ENCODE measurements at regions not wholly inside any gene's neighbourhood (a gene's known extent, or its start where the extent isn't known, plus 50 kb on each side); places are given as distances from the start of the nearest gene placed in this dataset.
"Not testable (repeated sequence)": the region's sequence is repeated elsewhere in the genome, so short reads cannot be mapped to it uniquely, and the experiment has no call there.

DNA sequence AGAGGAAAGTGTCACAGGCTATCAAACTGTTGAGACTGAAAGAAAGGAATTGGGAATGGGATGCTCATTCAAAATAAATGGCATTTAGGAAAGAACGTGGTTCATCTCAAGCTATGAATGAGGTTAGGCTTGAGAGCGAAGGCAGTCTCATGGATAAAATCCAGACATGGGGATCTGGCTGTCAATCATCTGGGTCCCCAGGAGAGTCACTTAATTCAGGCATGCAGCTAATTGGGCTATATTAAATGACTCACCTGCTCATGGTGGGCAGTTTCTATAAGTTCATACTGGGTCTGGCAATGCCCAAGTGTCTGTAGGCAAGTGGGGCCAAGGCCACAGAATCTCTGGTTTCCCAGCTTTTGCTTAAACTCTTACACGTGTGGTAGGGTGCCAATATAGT, 286.5 kb upstream of the SEMA6A start:
- no peak for DNase-seq

DNA sequence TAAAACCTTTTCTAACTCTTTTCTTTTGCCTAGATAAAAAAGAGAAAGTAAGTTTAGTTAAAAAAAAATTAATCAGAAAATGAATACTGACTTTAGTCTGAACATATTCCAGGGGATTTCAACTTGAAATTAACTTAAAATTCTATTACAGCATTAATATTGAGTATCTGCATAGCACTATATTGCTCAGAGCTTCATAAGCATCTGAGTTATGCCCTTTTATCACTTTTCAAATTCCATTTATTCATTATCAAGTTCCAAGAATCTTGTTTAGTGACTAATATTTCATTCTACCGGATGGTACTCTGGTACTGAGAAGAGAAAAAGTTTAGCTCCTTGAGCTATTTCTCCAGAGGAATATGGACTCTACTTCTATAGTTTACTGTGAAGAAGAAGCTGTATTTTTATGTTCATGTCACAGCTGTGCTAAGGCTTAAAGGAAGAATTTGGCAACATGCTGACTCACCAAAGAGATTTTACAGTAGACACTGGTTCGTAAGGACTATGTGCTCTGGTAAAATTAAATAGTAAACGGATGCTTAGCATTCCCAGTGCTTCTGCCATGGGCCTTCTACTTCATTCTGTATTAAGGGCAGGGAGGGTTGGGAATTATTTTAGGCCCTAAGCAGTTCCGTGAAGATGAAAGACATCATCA, 285.2 kb upstream of the SEMA6A start:
- DNase-seq: no peak

DNA sequence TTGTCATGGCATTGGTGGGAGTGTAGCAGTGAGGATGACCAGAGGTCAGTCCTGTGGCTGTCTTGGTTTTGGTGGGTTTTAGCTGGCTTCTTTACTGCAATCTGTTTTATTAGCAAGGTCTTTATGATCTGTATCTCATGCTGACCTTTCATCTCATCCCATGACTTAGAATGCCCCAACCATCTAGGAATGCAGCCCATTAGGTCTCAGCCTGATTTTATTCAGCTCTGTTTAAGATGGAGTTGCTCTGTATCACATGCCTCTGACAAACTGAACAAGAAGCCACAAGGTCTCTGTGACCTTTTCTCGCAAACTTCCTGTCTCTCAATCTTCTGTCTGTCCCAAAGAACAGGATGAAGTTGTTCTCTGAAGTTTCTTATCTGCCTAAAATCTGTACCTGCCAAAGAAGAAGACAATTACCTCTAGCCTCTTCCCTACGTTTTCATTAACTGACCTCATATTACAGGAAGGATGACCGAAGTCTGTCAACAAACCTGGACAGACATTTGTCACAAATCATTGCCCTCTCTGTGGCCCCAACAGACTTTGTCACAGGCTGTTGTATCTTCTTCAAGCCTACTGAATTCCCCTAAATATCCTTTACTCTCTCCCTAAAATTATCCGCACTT, 284.2 kb upstream of the SEMA6A start:
- DNase-seq: no peak

DNA sequence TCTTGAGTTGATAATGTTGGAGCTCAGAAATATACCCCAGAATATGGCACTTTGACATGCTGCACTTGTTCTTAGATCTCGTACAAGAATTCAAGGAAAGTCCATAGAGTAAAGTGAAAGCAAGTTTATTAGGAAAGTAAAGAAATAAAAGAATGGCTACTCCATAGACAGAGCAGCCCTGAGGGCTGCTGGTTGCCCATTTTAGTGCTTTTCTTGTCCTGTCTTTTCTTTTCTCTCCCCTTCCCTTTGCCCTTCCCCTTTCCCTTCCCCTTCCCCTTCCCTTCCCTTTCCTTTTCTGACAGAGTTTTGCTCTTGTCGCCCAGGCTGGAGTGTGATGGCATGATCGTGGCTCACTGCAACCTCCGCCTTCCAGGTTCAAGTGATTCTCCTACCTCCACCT, 283.4 kb upstream of the SEMA6A start:
- not testable (repeated sequence) for DNase-seq

- DNase-seq: no peak
These were observed 281.6 kb upstream of the SEMA6A start for GRCh38 chr5:116856271-116856670.

DNA sequence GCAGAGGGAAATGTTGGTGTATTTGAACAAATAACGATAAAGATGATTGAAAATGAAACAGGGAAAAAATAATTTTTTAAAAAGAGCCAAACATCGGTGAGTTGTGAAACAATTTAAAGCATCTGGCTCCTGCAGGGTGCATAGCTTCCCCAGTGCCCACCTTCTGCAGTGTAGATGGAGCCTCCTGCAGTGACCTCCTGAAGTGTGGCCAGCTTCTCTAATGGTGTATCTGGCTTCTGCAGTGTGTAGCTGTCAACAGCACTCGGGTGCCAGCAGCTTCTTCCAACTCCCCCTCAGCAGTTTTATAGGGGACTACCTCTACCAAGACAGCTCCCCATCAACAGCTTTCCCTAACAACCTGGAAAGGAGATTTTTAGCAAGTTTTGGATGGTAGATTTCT, 279.4 kb upstream of the SEMA6A start:
- no peak for DNase-seq

DNA sequence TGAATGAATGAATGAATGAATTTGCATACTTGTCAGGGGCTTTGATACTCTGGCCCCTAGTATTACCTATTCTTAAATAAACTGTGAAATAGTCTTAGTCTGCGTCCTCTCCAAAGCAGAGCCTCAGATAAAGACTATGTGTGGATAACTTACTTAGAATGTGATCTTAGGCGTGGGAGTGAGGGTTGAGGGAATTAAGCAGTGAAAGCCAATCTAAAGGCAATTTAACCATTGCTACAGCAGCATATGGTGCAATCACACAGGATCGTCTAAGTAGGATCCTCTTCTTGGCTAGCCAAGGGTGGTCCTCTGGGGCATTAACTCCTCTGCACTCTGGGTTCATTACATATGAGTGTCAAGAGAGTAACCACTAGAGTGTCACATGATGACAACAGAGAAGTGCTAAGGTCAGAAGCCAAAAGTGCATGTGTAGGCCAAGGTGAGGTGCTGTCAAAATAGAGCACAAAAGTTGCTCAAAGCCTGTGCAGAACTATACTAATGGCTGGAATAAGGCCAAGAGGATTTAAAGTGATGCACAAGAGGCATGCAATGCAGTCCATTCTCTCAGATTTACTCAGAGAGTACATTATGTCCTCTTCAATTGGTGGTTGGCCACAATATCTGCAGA, 274.4 kb upstream of the SEMA6A start:
- no peak for DNase-seq

- DNase-seq: no peak
These were observed 273.3 kb upstream of the SEMA6A start for GRCh38 chr5:116847960-116848359.

GRCh38 chr5:116844015-116844414, 269.4 kb upstream of the SEMA6A start:
- DNase-seq: no peak

DNA sequence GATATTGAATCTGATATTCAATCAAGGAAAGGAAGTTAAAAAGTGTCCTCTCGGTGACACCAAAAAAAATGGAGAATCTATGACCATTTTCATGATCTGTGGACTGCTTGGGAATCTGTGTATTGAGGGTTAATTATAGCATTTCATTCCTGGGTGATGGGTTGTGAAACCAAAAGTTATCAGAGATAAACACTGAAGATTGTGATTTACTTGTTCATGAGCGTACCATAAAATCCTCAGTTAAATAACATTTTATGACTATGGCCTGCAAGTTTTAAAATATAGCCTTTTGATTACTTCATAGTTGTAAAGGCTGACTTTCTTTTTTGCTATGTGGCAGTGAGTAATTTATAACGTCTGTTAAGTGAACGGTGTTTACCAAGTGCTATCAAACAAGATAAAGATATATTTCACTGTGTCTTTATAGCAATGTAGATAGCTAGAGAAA, 267.9 kb upstream of the SEMA6A start:
- no peak for DNase-seq

GRCh38 chr5:116841734-116842133, 267.1 kb upstream of the SEMA6A start:
- no peak for DNase-seq

GRCh38 chr5:116838011-116838536, 263.5 kb upstream of the SEMA6A start:
- DNase-seq: no peak

DNA sequence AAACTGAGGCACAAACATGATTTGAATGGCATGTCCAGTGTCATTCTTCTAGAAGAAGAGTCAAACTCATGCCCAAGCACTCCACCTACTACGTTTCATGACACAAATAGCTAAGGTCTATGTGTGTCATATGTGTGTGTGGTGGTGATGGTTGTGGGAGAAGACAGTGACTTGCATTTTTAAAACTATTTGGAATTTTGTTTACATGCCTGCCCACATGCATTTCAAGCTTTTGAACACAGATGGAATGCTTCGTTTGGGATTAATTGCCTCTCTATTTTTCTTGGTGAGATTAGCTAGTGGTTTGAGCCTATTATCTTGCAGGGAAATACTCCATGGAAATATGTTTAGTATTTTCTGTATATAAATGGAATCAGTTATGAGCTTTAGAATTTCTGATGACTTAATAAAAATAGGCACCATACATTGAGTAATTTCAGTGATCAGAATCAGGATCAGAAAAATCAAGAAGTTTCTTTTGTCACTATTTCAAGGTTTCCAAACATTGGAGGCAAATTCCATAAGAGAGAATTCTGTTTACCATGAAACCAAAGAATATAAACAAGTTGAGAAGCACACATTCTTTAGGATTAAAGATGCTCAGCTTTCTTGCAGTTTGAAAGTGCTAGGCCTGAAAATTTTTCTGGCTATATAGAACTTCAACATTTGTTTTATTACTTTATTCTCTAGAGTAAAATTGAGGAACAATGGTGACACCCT, 260.3 kb upstream of the SEMA6A start:
- DNase-seq: no peak

DNA sequence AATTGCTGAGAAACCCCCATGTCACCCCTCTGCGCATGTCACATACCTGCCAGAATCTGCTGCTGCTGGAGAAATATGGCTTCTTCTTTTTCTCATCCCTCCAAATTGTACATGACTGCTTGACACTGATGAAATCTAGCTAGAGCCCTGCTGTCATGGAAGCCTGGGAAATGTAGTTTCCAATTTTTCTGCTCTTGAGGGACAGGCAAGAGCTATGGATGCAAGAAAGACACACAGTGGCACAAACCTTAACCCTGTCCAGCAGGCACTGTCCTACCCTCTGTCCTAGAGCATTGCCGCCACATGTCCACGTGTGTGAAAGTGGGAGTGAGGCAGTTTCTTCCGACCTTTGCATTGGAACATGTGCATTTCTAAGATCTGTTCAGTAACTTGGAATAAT, 255.5 kb upstream of the SEMA6A start:
- no peak for DNase-seq

DNA sequence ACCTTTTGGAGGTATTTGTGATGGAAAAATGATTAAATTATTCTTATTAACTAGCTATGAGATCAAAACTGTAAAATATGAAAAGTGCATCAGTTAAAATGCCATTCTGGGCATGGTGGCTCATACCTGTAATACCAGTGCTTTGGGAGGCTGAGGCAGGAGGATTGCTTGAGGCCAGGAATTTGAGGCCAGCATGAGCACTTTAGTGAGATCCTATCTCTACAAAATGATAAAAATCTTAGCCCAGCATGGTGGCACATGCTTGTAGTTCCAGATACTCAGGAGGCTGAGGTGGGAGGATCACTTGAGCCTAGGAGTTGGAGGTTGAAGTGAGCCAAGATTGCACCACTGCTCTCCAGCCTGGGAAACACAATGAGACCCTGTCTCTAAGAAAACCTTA, 252.5 kb upstream of the SEMA6A start:
- DNase-seq: no peak

GRCh38 chr5:116825486-116825885, 250.9 kb upstream of the SEMA6A start:
- DNase-seq: no peak

DNA sequence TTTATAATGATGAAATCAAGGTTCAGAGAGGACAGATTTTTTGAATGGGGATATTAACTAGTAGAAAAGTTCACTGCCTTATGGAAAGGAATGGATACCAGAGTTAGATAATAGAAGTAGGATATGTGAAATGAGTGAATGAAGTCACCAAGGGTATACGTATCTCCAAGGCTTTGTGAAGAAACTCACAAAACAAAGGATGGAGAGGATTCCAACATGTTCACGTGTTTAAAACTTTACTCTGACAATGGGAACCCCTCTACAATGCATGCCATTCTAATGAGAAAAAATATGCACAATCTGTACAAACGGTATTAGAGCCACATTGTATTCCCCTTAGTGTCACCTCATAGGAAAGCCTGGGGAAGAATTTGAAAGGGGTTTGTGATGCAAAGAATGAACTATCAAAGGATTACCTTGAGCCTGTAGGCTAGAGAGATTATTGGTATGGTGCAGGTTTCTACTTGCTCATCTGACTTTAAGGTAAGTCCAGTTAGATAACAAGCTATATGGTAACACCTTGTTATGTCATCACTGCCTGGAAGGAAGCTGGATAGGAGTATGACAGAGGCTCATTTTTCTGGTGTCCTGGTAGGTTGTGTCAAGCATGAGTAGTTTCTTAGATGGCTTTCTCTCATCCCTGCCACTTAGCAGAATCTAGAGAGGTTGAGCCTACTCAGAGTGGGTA, 250.3 kb upstream of the SEMA6A start:
- no peak for DNase-seq

DNA sequence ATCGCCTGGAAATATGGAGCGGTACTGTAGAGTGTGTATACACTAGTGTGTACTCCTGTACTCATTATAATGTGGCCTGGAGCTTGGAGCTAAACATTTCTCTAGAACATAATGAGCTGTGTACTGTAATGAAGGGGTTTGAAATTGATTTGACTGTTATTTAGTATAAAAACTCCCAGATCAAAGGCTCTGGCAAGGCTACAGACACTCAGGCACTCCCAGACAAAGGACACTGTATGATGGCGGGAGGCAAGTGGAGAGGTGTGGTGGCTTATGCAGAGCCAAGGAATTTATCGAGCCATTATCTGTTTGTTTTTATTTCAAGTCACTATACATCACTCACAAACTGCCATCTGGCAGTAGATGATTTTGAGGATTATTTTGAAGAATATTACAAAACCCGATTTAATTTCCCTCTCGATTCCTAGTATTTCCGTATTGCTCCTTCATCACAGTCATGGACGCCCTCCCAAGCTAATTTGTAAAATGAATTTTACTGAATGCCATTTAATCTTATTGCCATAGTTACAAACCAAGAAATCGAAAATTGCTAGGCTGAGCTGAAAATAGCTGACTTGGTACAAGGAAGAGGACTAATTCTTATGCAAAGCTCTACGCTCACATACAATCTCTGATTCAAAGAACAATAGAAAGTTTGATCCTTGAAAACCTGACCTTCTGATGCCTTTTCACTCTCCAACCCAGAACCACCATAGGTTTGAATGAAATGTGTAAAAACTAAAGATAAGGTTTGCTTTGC, 240.2 kb upstream of the SEMA6A start:
- DNase-seq: no peak

DNA sequence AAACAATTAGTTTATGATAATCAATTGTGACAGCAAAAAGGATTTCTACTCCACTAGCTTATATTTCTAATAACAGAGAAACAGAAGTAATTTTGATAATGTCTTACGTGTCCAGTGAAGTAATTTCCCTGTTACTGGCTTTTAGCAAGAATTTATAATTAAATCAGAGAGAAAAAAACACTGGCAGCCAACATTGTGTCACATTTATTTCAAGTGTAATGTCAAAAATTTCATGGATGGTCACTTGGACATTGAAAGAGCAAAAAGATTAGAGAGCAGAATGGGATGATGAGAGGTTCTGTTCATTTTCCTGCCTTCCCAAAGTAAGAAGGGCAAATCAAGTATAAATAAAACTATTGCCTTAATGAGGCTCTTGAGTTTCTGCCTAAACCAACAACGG, 239.3 kb upstream of the SEMA6A start:
- no peak for DNase-seq

DNA sequence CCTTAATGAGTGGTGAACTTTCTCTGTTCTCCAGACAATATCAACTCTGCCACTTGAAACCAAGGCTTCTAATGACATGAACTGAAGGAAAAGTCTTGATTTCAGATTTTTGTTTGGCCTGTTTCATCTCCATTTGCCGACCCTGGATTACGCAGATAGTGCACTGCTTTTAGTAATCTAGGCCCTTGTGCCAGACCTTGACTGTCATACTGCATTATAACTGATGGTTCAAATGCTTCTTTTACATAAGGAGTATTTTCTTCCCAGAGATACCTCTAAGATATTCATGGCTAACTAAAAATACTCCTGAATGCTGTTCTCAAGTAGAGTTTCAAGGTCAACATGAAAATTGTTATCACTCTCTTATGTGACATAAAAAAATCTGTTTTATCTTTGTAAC, 238.7 kb upstream of the SEMA6A start:
- DNase-seq: no peak

GRCh38 chr5:116810951-116811350, 236.3 kb upstream of the SEMA6A start:
- DNase-seq: no peak

- DNase-seq: no peak
These were observed 232.2 kb upstream of the SEMA6A start for GRCh38 chr5:116806836-116807235.
